ENCODE measurements at regions not wholly inside any gene's neighbourhood (a gene's known extent, or its start where the extent isn't known, plus 50 kb on each side); places are given as distances from the start of the nearest gene placed in this dataset.

GRCh38 chr4:178448372-178449035 is 1006.3 kb upstream of the AGA start:
- ChIA-PET CTCF (no interaction called here), POLR2A (no interaction called here)
- no peak overlapping the region for H3K4me3 Mint-ChIP-seq (ENCODE audit: unreplicated experiment)
- H3K27me3 Mint-ChIP-seq (ENCODE audit: insufficient read depth, unreplicated experiment), result no peaks in the 10 kb centered on the region
- no peaks in the 10 kb centered on the region for H3K27me3 ChIP-seq (replicated peaks; ENCODE audit: control insufficient read depth, insufficient read depth, low read length)
- no peak overlapping the region for H3K27ac Mint-ChIP-seq (ENCODE audit: unreplicated experiment)
- no peaks in the 10 kb centered on the region for H3K9me3 Mint-ChIP-seq (ENCODE audit: unreplicated experiment)
- no peak overlapping the region for H3K4me3 ChIP-seq (ENCODE audit: low read depth, low read length)
- BruUV-seq (replicated peaks), result no TSS peak
- TF ChIP-seq, protein P1, sequence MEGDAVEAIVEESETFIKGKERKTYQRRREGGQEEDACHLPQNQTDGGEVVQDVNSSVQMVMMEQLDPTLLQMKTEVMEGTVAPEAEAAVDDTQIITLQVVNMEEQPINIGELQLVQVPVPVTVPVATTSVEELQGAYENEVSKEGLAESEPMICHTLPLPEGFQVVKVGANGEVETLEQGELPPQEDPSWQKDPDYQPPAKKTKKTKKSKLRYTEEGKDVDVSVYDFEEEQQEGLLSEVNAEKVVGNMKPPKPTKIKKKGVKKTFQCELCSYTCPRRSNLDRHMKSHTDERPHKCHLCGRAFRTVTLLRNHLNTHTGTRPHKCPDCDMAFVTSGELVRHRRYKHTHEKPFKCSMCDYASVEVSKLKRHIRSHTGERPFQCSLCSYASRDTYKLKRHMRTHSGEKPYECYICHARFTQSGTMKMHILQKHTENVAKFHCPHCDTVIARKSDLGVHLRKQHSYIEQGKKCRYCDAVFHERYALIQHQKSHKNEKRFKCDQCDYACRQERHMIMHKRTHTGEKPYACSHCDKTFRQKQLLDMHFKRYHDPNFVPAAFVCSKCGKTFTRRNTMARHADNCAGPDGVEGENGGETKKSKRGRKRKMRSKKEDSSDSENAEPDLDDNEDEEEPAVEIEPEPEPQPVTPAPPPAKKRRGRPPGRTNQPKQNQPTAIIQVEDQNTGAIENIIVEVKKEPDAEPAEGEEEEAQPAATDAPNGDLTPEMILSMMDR (IDR thresholded peaks at IDR 0.05; ENCODE audit: insufficient read depth in 1 of 2, low read depth in 1 of 2, low read length in 1 of 2, severe bottlenecking in 1 of 2, unreplicated experiment in 1 of 2), result no peak
- no peaks in the 10 kb centered on the region for H3K36me3 Mint-ChIP-seq (ENCODE audit: insufficient read depth, unreplicated experiment)
- intact Hi-C loops (cut with micrococcal nuclease; ENCODE audit: unreplicated experiment), result no loop called here
- no peak for DNase-seq
- no peaks in the 10 kb centered on the region for H3K4me1 ChIP-seq
- H3K4me1 Mint-ChIP-seq (ENCODE audit: low read depth, unreplicated experiment), result no peaks in the 10 kb centered on the region
- no peaks in the 10 kb centered on the region for H3K9me3 ChIP-seq
- no peaks in the 10 kb centered on the region for H3K36me3 ChIP-seq (ENCODE audit: control insufficient read depth, insufficient read depth, low read length)

- Histone ChIP-seq H3K4me3 (ENCODE audit: low read depth, low read length) (no peak overlapping the region), H3K36me3 (ENCODE audit: control insufficient read depth, insufficient read depth, low read length) (no peaks in the 10 kb centered on the region), H3K4me1 (no peaks in the 10 kb centered on the region), H3K9me3 (no peaks in the 10 kb centered on the region), H3K27me3 (replicated peaks; ENCODE audit: control insufficient read depth, insufficient read depth, low read length) (no peaks in the 10 kb centered on the region)
- intact Hi-C loops (cut with micrococcal nuclease; ENCODE audit: unreplicated experiment), result no loop called here
- Mint-ChIP-seq H3K4me1 (ENCODE audit: low read depth, unreplicated experiment) (no peaks in the 10 kb centered on the region), H3K9me3 (ENCODE audit: unreplicated experiment) (no peaks in the 10 kb centered on the region), H3K27ac (ENCODE audit: unreplicated experiment) (no peak overlapping the region), H3K36me3 (ENCODE audit: insufficient read depth, unreplicated experiment) (no peaks in the 10 kb centered on the region), H3K4me3 (ENCODE audit: unreplicated experiment) (no peak overlapping the region), H3K27me3 (ENCODE audit: insufficient read depth, unreplicated experiment) (no peaks in the 10 kb centered on the region)
- ChIA-PET POLR2A (no interaction called here), CTCF (no interaction called here)
- no peak for DNase-seq
- BruUV-seq (replicated peaks), result no TSS peak
- TF ChIP-seq, protein P1 (IDR thresholded peaks at IDR 0.05; ENCODE audit: insufficient read depth in 1 of 2, low read depth in 1 of 2, low read length in 1 of 2, severe bottlenecking in 1 of 2, unreplicated experiment in 1 of 2), result no peak
These were observed 1008.4 kb upstream of the AGA start for GRCh38 chr4:178450614-178451013.

DNA sequence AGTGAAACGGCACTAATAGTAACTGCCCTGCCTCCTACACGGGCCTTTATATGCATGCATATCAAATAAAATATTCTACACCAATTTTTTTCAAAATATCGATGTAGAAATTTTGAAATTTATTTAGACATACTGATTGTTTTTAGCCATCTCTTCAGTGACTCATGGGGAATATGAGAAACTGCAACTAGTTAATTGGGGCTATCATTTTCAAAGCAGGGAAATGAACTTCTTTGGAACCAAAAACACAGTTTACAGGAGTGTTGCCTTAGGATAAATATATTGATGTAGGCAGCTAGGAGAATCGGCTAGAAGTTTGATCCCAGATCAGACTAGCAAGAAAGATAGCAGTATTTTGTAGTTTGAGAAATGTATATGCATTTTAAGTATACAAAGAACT is 1010.8 kb upstream of the AGA start:
- no peaks in the 10 kb centered on the region for H3K27me3 Mint-ChIP-seq (ENCODE audit: insufficient read depth, unreplicated experiment)
- Histone ChIP-seq H3K9me3 (no peaks in the 10 kb centered on the region), H3K27me3 (replicated peaks; ENCODE audit: control insufficient read depth, insufficient read depth, low read length) (no peaks in the 10 kb centered on the region), H3K4me1 (no peaks in the 10 kb centered on the region), H3K4me3 (ENCODE audit: low read depth, low read length) (no peak overlapping the region), H3K36me3 (ENCODE audit: control insufficient read depth, insufficient read depth, low read length) (no peaks in the 10 kb centered on the region)
- BruUV-seq (replicated peaks), result no TSS peak
- DNase-seq, result no peak
- intact Hi-C loops (cut with micrococcal nuclease; ENCODE audit: unreplicated experiment), result no loop called here
- no peak overlapping the region for H3K27ac Mint-ChIP-seq (ENCODE audit: unreplicated experiment)
- no peaks in the 10 kb centered on the region for H3K36me3 Mint-ChIP-seq (ENCODE audit: insufficient read depth, unreplicated experiment)
- CTCF ChIA-PET, result no interaction called here
- TF ChIP-seq, protein P1 (IDR thresholded peaks at IDR 0.05; ENCODE audit: insufficient read depth in 1 of 2, low read depth in 1 of 2, low read length in 1 of 2, severe bottlenecking in 1 of 2, unreplicated experiment in 1 of 2), result no peak
- H3K4me3 Mint-ChIP-seq (ENCODE audit: unreplicated experiment), result no peak overlapping the region
- H3K4me1 Mint-ChIP-seq (ENCODE audit: low read depth, unreplicated experiment), result no peaks in the 10 kb centered on the region
- no peaks in the 10 kb centered on the region for H3K9me3 Mint-ChIP-seq (ENCODE audit: unreplicated experiment)
- POLR2A ChIA-PET, result no interaction called here

Measured in Caco-2 (cell line).